CD4-positive, alpha-beta T cell treated with Interleukin-4 for 4 hours (primary cell): ENCODE measurements at regions not wholly inside any gene's neighbourhood (a gene's known extent, or its start where the extent isn't known, plus 50 kb on each side); places are given as distances from the start of the nearest gene placed in this dataset.
A peak's percentile ranks its signal among the peaks of the same experiment; 100 is the strongest.

Experiments
- DNase-seq: peaks from one replicate; pipeline ENCODE4 v3.0.0-alpha.2; 2020

GRCh38 chr14:73800970-73801515 is 50.6 kb upstream of the PTGR2 start:
- no peak for DNase-seq

- DNase-seq: no peak
Observed at GRCh38 chr14:73797543-73798265, 53.9 kb upstream of the PTGR2 start.

GRCh38 chr14:73796893-73797542 is 54.6 kb upstream of the PTGR2 start:
- DNase-seq: no peak

GRCh38 chr14:73796415-73796814 is 55.2 kb upstream of the PTGR2 start:
- no peak for DNase-seq

GRCh38 chr14:73795974-73796373 is 55.7 kb upstream of the PTGR2 start:
- no peak for DNase-seq

- DNase-seq: no peak
Observed at GRCh38 chr14:73795466-73795865, 56.2 kb upstream of the PTGR2 start.

- DNase-seq: no peak
Observed at GRCh38 chr14:73794146-73794545, 57.5 kb upstream of the PTGR2 start.

GRCh38 chr14:73792481-73792880 is 59.1 kb upstream of the PTGR2 start:
- no peak for DNase-seq

GRCh38 chr14:73789989-73790581 is 61.5 kb upstream of the PTGR2 start:
- no peak for DNase-seq

- DNase-seq: no peak
Observed at GRCh38 chr14:73788701-73789551, 62.7 kb upstream of the PTGR2 start.

GRCh38 chr14:73788317-73788598 is 63.4 kb upstream of the PTGR2 start:
- no peak for DNase-seq

GRCh38 chr14:73787486-73788316 is 63.9 kb upstream of the PTGR2 start:
- DNase-seq: no peak

- DNase-seq: peak; percentile 55
Observed at GRCh38 chr14:73786636-73787485, 64.8 kb upstream of the PTGR2 start.

GRCh38 chr14:73785834-73786635 is 65.6 kb upstream of the PTGR2 start:
- DNase-seq: peak; percentile 59

- no peak for DNase-seq
Observed at GRCh38 chr14:73785336-73785833, 66.2 kb upstream of the PTGR2 start.

GRCh38 chr14:73784988-73785313 is 66.7 kb upstream of the PTGR2 start:
- DNase-seq: no peak

GRCh38 chr14:73784181-73784987 is 67.2 kb upstream of the PTGR2 start:
- DNase-seq: no peak

- no peak for DNase-seq
Observed at GRCh38 chr14:73783107-73783727, 68.4 kb upstream of the PTGR2 start.

GRCh38 chr14:73782623-73783022 is 68.4 kb upstream of the PNMA1 start:
- DNase-seq: no peak
